PC-3 (cell line): ENCODE measurements at regions not wholly inside any gene's neighbourhood (a gene's known extent, or its start where the extent isn't known, plus 50 kb on each side); places are given as distances from the start of the nearest gene placed in this dataset.

Experiments used
- ATAC-seq: fragments of 200-7000 bp; cut with Tn5 transposase; 2 replicates; pipeline ENCODE4 v1.9.1; 2020; ENCODE audit warnings: mild to moderate bottlenecking, moderate library complexity
- BruUV-seq: library from RNA; stranded (reverse); fragments of 400-500 nt; replicated peaks from 2 replicates; lab custom pipeline; 2021; lab: Mats Ljungman, UMichigan
- CTCF ChIA-PET: fragments of 300-600 bp; sonication (Branson Sonifier 250); formaldehyde crosslinking; loops from one replicate; lab custom pipeline; 2022; ENCODE audit warnings: antibody characterized with exemption; lab: Charles Lee
- POLR2A ChIA-PET: fragments of 300-600 bp; sonication (Branson Sonifier 250); formaldehyde crosslinking; loops from one replicate; lab custom pipeline; 2022; ENCODE audit warnings: antibody characterized with exemption; ENCODE audit not compliant: unreplicated experiment; lab: Charles Lee
- DNase-seq: peaks from one replicate; pipeline ENCODE4 v3.0.0-alpha.2; 2015
- H2AFZ ChIP-seq: fragments of 300-600 bp; sonication (generic); 2 replicates; pipeline ENCODE4 v1.6.0; 2016; ENCODE audit warnings: antibody characterized with exemption, low read length
- H3F3A ChIP-seq: fragments of 300-600 bp; sonication (generic); one replicate; pipeline ENCODE4 v1.6.0; 2017; ENCODE audit warnings: antibody characterized with exemption, low read length, control low read depth, mild to moderate bottlenecking; ENCODE audit not compliant: unreplicated experiment
- H3K27ac ChIP-seq: fragments of 300-600 bp; sonication (generic); 2 replicates; pipeline ENCODE4 v1.5.1; 2016; ENCODE audit warnings: mild to moderate bottlenecking, low read length
- H3K27me3 ChIP-seq: fragments of 300-600 bp; sonication (generic); 2 replicates; pipeline ENCODE4 v1.6.1; 2016; ENCODE audit warnings: low read length, mixed read lengths
- H3K36me3 ChIP-seq: fragments of 300-600 bp; sonication (generic); 2 replicates; pipeline ENCODE4 v1.6.1; 2016; ENCODE audit warnings: low read depth, mixed run types, low read length, mixed read lengths
- H3K4me1 ChIP-seq: fragments of 300-600 bp; sonication (generic); 2 replicates; pipeline ENCODE4 v1.5.1; 2016; ENCODE audit warnings: low read length; ENCODE audit not compliant: insufficient read depth
- H3K4me2 ChIP-seq: fragments of 300-600 bp; sonication (generic); 2 replicates; pipeline ENCODE4 v1.6.0; 2016; ENCODE audit warnings: low read length
- H3K4me3 ChIP-seq: fragments of 300-600 bp; sonication (generic); 2 replicates; pipeline ENCODE4 v1.5.1; 2016; ENCODE audit warnings: mild to moderate bottlenecking, low read length, mixed read lengths
- H3K79me2 ChIP-seq: fragments of 300-600 bp; sonication (generic); 2 replicates; pipeline ENCODE4 v1.6.1; 2017; ENCODE audit warnings: low read length, mixed read lengths
- H3K9ac ChIP-seq: fragments of 300-600 bp; sonication (generic); 2 replicates; pipeline ENCODE4 v1.6.0; 2016; ENCODE audit warnings: mild to moderate bottlenecking, low read length
- H3K9me2 ChIP-seq: fragments of 300-600 bp; sonication (generic); replicated peaks from 2 replicates; pipeline ENCODE4 v1.6.1; 2016; ENCODE audit warnings: mixed run types, low read length, mixed read lengths
- H3K9me3 ChIP-seq: fragments of 300-600 bp; sonication (generic); 2 replicates; pipeline ENCODE4 v1.6.1; 2016; ENCODE audit warnings: low read length, mixed read lengths
- H4K20me1 ChIP-seq: fragments of 300-600 bp; sonication (generic); 2 replicates; pipeline ENCODE4 v1.6.1; 2016; ENCODE audit warnings: low read length, mixed read lengths
- EZH2 ChIP-seq: fragments of 300-600 bp; sonication (generic); IDR thresholded peaks from one replicate; pipeline ENCODE4 v1.6.1; 2017; ENCODE audit warnings: antibody characterized with exemption, mild to moderate bottlenecking, low read length; ENCODE audit not compliant: unreplicated experiment
- EZH2phosphoT487 ChIP-seq: fragments of 300-600 bp; sonication (generic); IDR thresholded peaks from 2 replicates; pipeline ENCODE4 v1.6.1; 2018; ENCODE audit warnings: mild to moderate bottlenecking, antibody characterized with exemption, low read length, borderline replicate concordance
- intact Hi-C: fragments of 100-400 bp; cut with micrococcal nuclease; formaldehyde crosslinking; loops from 2 replicates; pipeline ENCODE4 v1.9.0; 2023
- TF ChIP-seq, protein P1 (sequence below): fragments of 300-600 bp; sonication (generic); conservative IDR thresholded peaks from 2 replicates; pipeline ENCODE4 v1.5.1; 2017; ENCODE audit warnings: antibody characterized with exemption, low read depth, mild to moderate bottlenecking, low read length

DNA sequence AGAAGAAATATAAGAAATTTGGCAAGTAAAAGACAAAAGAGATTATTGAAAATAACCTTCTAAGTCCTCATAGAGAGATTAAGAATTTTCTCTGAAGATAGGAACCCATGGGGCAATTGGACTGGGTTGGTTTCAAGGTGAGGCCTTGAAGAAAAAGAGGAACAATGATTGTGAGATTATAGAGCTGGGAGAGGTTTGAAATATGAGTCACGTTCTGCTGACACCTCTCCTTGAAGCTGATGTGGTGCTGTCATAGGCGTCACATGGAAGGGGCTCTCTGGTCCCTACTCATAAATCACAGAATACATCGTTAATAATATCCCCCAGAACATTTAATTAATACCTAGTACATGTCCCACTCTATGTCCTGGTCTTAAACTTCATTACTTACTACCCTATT lies 227.6 kb upstream of the PDE3A start:
- no TSS peak for BruUV-seq
- Histone ChIP-seq H4K20me1 (no peaks in the 10 kb centered on the region), H2AFZ (no peak overlapping the region), H3K79me2 (no peaks in the 10 kb centered on the region), H3K9me2 (no peaks in the 10 kb centered on the region), H3K27me3 (no peaks in the 10 kb centered on the region), H3K36me3 (no peaks in the 10 kb centered on the region), H3K9ac (no peak overlapping the region), H3F3A (no peaks in the 10 kb centered on the region), H3K9me3 (no peaks in the 10 kb centered on the region), H3K27ac (no peak overlapping the region), H3K4me2 (no peak overlapping the region), H3K4me1 (no peaks in the 10 kb centered on the region), H3K4me3 (no peak overlapping the region)
- DNase-seq = no peak
- ChIA-PET CTCF (no interaction called here), POLR2A (no interaction called here)
- TF ChIP-seq EZH2phosphoT487 (no peak), EZH2 (no peak)
- TF ChIP-seq, protein P1, sequence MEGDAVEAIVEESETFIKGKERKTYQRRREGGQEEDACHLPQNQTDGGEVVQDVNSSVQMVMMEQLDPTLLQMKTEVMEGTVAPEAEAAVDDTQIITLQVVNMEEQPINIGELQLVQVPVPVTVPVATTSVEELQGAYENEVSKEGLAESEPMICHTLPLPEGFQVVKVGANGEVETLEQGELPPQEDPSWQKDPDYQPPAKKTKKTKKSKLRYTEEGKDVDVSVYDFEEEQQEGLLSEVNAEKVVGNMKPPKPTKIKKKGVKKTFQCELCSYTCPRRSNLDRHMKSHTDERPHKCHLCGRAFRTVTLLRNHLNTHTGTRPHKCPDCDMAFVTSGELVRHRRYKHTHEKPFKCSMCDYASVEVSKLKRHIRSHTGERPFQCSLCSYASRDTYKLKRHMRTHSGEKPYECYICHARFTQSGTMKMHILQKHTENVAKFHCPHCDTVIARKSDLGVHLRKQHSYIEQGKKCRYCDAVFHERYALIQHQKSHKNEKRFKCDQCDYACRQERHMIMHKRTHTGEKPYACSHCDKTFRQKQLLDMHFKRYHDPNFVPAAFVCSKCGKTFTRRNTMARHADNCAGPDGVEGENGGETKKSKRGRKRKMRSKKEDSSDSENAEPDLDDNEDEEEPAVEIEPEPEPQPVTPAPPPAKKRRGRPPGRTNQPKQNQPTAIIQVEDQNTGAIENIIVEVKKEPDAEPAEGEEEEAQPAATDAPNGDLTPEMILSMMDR = no peak
- intact Hi-C loops = no loop called here
- ATAC-seq = no peak

DNA sequence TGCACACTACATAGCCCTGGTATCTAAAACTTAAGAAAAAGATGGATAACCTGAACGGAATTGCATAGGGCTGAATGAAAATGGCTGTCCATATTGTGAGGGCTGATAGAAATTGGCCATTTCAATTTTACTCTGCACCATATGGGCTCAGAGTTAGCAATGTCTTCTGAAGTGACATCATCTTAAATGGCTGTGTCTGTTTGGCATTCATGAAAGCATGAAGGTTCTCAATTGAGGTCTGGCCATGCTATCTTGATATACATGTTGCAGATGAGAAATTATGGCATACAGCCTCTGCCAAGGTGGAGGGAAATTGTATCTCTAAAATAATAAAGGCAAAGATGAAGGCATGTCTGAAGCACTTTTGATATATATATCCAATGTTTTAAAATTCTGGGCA lies 226.0 kb upstream of the PDE3A start:
- Histone ChIP-seq H3K36me3 (no peaks in the 10 kb centered on the region), H3K4me3 (no peak overlapping the region), H3K4me2 (no peak overlapping the region), H3K79me2 (no peaks in the 10 kb centered on the region), H3K9me2 (no peaks in the 10 kb centered on the region), H3K4me1 (no peaks in the 10 kb centered on the region), H3K27ac (no peak overlapping the region), H3K9me3 (no peaks in the 10 kb centered on the region), H3F3A (no peaks in the 10 kb centered on the region), H3K9ac (no peak overlapping the region), H2AFZ (no peak overlapping the region), H4K20me1 (no peaks in the 10 kb centered on the region), H3K27me3 (no peaks in the 10 kb centered on the region)
- TF ChIP-seq EZH2phosphoT487 (no peak), EZH2 (no peak)
- TF ChIP-seq, protein P1 = no peak
- ChIA-PET CTCF (no interaction called here), POLR2A (no interaction called here)
- DNase-seq (no peak), ATAC-seq (no peak)
- no TSS peak for BruUV-seq
- intact Hi-C loops = no loop called here

DNA sequence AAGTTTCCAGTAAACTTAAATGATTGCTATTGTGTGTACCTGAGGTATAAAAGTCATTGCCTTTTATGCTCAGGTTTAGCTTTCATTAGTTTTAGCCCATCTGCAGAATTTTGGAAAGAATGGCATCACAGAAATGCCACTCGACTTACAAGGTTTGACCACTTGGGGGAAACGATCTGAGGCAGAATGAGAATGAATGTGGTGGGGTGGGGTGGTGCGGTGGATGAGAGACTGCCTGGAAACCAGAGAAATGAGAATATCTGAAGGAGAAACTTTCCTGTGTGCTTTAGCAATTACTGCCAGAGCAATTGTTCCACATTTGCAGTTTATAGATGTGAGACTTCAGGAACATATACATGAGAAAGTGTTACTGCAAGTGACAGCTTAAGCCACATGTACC lies 225.4 kb upstream of the PDE3A start:
- Histone ChIP-seq H3K9ac (no peak overlapping the region), H2AFZ (no peak overlapping the region), H3K4me1 (no peaks in the 10 kb centered on the region), H3K9me2 (no peaks in the 10 kb centered on the region), H4K20me1 (no peaks in the 10 kb centered on the region), H3K27ac (no peak overlapping the region), H3K79me2 (no peaks in the 10 kb centered on the region), H3K9me3 (no peaks in the 10 kb centered on the region), H3F3A (no peaks in the 10 kb centered on the region), H3K4me3 (no peak overlapping the region), H3K27me3 (no peaks in the 10 kb centered on the region), H3K36me3 (no peaks in the 10 kb centered on the region), H3K4me2 (no peak overlapping the region)
- CTCF ChIA-PET = no interaction called here
- POLR2A ChIA-PET = no interaction called here
- intact Hi-C loops = no loop called here
- BruUV-seq = no TSS peak
- no peak for TF ChIP-seq EZH2phosphoT487
- TF ChIP-seq, protein P1 = 0 out of 2 replicates have a peak, but pooled peaks have one; percentile 11
- DNase-seq (no peak), ATAC-seq (no peak)
